Vagina (tissue), 2 donors: ENCODE measurements at regions not wholly inside any gene's neighbourhood (a gene's known extent, or its start where the extent isn't known, plus 50 kb on each side); places are given as distances from the start of the nearest gene placed in this dataset.

Experiments used
- DNase-seq, 2 donors: peaks; one replicate each; pipeline ENCODE4 v3.0.0-alpha.2; 2017; ENCODE audit errors: extremely low spot score in 2 of 2
- H3K27ac ChIP-seq: fragments of 200-600 bp; sonication (generic); one replicate; pipeline ENCODE4 v1.5.1; 2019
- H3K27me3 ChIP-seq: fragments of 200-600 bp; sonication (generic); one replicate; pipeline ENCODE4 v1.5.1; 2019
- H3K36me3 ChIP-seq, 2 donors: fragments of 200-600 bp; sonication (generic); one replicate each; pipeline ENCODE4 v1.5.1; 2017 to 2019
- H3K4me1 ChIP-seq: fragments of 200-600 bp; sonication (generic); one replicate; pipeline ENCODE4 v1.5.1; 2019
- H3K4me3 ChIP-seq, 2 donors: fragments of 200-600 bp; sonication (generic); 1 replicate in 1 of 2; 2 replicates in 1 of 2; pipeline ENCODE4 v1.5.1; 2016 to 2019
- H3K9me3 ChIP-seq: fragments of 200-600 bp; sonication (generic); one replicate; pipeline ENCODE4 v1.5.1; 2019
- CTCF ChIP-seq, 3 experiments: fragments of 450-650 bp in 2 of 3; fragments of 200-600 bp in 1 of 3; sonication (generic) in 1 of 3; IDR thresholded peaks; one replicate each; pipeline ENCODE4 v1.5.1; 2017 to 2019; ENCODE audit warnings: antibody characterized with exemption in 3 of 3, mild to moderate bottlenecking in 2 of 3, moderate library complexity in 2 of 3
- POLR2A ChIP-seq, 2 donors: fragments of 450-650 bp; IDR thresholded peaks; one replicate each; pipeline ENCODE4 v1.6.1; 2017; ENCODE audit warnings: antibody characterized with exemption in 2 of 2, mild to moderate bottlenecking in 2 of 2, moderate library complexity in 2 of 2
- POLR2AphosphoS5 ChIP-seq, 2 donors: sonication (generic); formaldehyde crosslinking; IDR thresholded peaks; one replicate each; pipeline ENCODE4 v1.9.0; 2017; ENCODE audit warnings: antibody characterized with exemption in 2 of 2, mild to moderate bottlenecking in 2 of 2, low read depth in 1 of 2; ENCODE audit not compliant: insufficient read depth in 1 of 2
- intact Hi-C: fragments of 100-400 bp; cut with DNase I; formaldehyde crosslinking; loops from one replicate; pipeline ENCODE4 v1.15.1; 2023

- no peaks in the 10 kb centered on the region for H3K36me3 ChIP-seq
- no peaks in the 10 kb centered on the region for H3K4me1 ChIP-seq
- no peaks in the 10 kb centered on the region for H3K9me3 ChIP-seq
- no peaks in the 10 kb centered on the region for H3K27me3 ChIP-seq
- intact Hi-C loops: no loop called here
- H3K4me3 ChIP-seq: no peak overlapping the region
- no peak for DNase-seq
- H3K27ac ChIP-seq: no peak overlapping the region
- no peak for TF ChIP-seq CTCF (IDR thresholded peaks at IDR 0.05)
- no peak for TF ChIP-seq POLR2AphosphoS5 (IDR thresholded peaks at IDR 0.05; ENCODE audit: insufficient read depth in 1 of 2, low read depth in 1 of 2)
- no peak for TF ChIP-seq POLR2A (IDR thresholded peaks at IDR 0.05)
Measured at GRCh38 chr2:6441800-6442199, 423.9 kb downstream of the CMPK2 start.

GRCh38 chr2:6442252-6442985 lies 423.3 kb downstream of the CMPK2 start:
- no peaks in the 10 kb centered on the region for H3K4me1 ChIP-seq
- no peak overlapping the region for H3K27ac ChIP-seq
- DNase-seq: no peak
- no peaks in the 10 kb centered on the region for H3K36me3 ChIP-seq
- H3K9me3 ChIP-seq: no peaks in the 10 kb centered on the region
- no peak for TF ChIP-seq POLR2A (IDR thresholded peaks at IDR 0.05)
- TF ChIP-seq POLR2AphosphoS5 (IDR thresholded peaks at IDR 0.05; ENCODE audit: insufficient read depth in 1 of 2, low read depth in 1 of 2): no peak
- TF ChIP-seq CTCF (IDR thresholded peaks at IDR 0.05): no peak
- no peak overlapping the region for H3K4me3 ChIP-seq
- intact Hi-C loops: no loop called here
- H3K27me3 ChIP-seq: no peaks in the 10 kb centered on the region

- Histone ChIP-seq H3K4me3 (no peak overlapping the region), H3K27me3 (no peaks in the 10 kb centered on the region), H3K4me1 (no peaks in the 10 kb centered on the region), H3K9me3 (no peaks in the 10 kb centered on the region), H3K27ac (no peak overlapping the region), H3K36me3 (no peaks in the 10 kb centered on the region)
- intact Hi-C loops: no loop called here
- no peak for DNase-seq
- TF ChIP-seq CTCF (IDR thresholded peaks at IDR 0.05): no peak
- TF ChIP-seq POLR2AphosphoS5 (IDR thresholded peaks at IDR 0.05; ENCODE audit: insufficient read depth in 1 of 2, low read depth in 1 of 2): no peak
- TF ChIP-seq POLR2A (IDR thresholded peaks at IDR 0.05): no peak
Measured at GRCh38 chr2:6443061-6443823, 422.5 kb downstream of the CMPK2 start.

- H3K27ac ChIP-seq: no peak overlapping the region
- H3K9me3 ChIP-seq: no peaks in the 10 kb centered on the region
- H3K36me3 ChIP-seq: no peaks in the 10 kb centered on the region
- no peaks in the 10 kb centered on the region for H3K4me1 ChIP-seq
- no peaks in the 10 kb centered on the region for H3K27me3 ChIP-seq
- intact Hi-C loops: no loop called here
- TF ChIP-seq POLR2A (IDR thresholded peaks at IDR 0.05) (no peak), POLR2AphosphoS5 (IDR thresholded peaks at IDR 0.05; ENCODE audit: insufficient read depth in 1 of 2, low read depth in 1 of 2) (no peak), CTCF (IDR thresholded peaks at IDR 0.05) (no peak)
- H3K4me3 ChIP-seq: no peak overlapping the region
- DNase-seq: no peak
Measured at GRCh38 chr2:6444514-6444913, 421.2 kb downstream of the CMPK2 start.

- Histone ChIP-seq H3K4me3 (no peak overlapping the region), H3K36me3 (no peaks in the 10 kb centered on the region), H3K27ac (no peak overlapping the region), H3K9me3 (no peaks in the 10 kb centered on the region), H3K27me3 (no peaks in the 10 kb centered on the region), H3K4me1 (no peaks in the 10 kb centered on the region)
- intact Hi-C loops: no loop called here
- TF ChIP-seq POLR2A (IDR thresholded peaks at IDR 0.05) (no peak), CTCF (IDR thresholded peaks at IDR 0.05) (no peak), POLR2AphosphoS5 (IDR thresholded peaks at IDR 0.05; ENCODE audit: insufficient read depth in 1 of 2, low read depth in 1 of 2) (no peak)
- no peak for DNase-seq
Measured at GRCh38 chr2:6445156-6445555, 420.6 kb downstream of the CMPK2 start.
